ENCODE measurements at regions not wholly inside any gene's neighbourhood (a gene's known extent, or its start where the extent isn't known, plus 50 kb on each side); places are given as distances from the start of the nearest gene placed in this dataset.

DNA sequence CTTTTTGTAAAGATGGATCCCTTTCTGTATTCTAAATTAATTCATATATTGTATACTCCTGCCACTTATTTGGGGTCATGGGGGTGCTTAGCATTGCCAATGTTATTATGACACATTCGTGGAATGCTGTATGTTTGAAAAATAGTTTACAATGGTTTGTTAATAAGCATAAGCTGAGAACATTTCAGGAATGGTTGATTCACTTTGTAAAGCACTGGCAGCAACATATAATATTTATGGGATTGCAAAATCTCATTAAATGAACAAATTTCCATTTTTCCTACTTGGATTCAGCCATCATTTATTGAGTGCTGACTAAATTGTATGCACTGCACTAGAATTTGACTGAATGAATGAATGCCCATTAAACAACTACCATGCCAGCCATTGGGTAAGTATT, 215.2 kb upstream of the KLF4 start:
- Mint-ChIP-seq H3K9me3 (no peaks in the 10 kb centered on the region; a peak in 1 of 5 replicates), H3K27ac (no peak overlapping the region), H3K4me3 (no peak overlapping the region), H3K4me1 (no peaks in the 10 kb centered on the region), H3K27me3 (ENCODE audit: low read depth) (no peaks in the 10 kb centered on the region; the same call in none of the 2 replicates), H3K36me3 (ENCODE audit: insufficient read depth in 1 of 3, low read depth in 3 of 3) (no peaks in the 10 kb centered on the region; a peak in 3 of 7 replicates)
- H3K27me3 ChIP-seq (ENCODE audit: insufficient read depth, low read length) = no peaks in the 10 kb centered on the region
- H2BK15ac ChIP-seq (ENCODE audit: low read depth, low read length) = no peak overlapping the region
- no peaks in the 10 kb centered on the region for H3K4me1 ChIP-seq (ENCODE audit: insufficient read depth, low read length)
- H3K9me3 ChIP-seq (ENCODE audit: control insufficient read depth, low read depth, low read length) = no peaks in the 10 kb centered on the region
- no peak overlapping the region for H2BK5ac ChIP-seq (ENCODE audit: insufficient read length, low read length)
- no peaks in the 10 kb centered on the region for H3K23me2 ChIP-seq (ENCODE audit: insufficient read length, low read depth, low read length, poor library complexity, severe bottlenecking)
- no peak overlapping the region for H2BK12ac ChIP-seq (ENCODE audit: insufficient read length, low read depth, low read length)
- H3K14ac ChIP-seq (ENCODE audit: insufficient read depth, low read length) = no peak overlapping the region
- H3K27ac ChIP-seq (ENCODE audit: insufficient read length, low read depth, low read length) = no peak overlapping the region
- H4K91ac ChIP-seq (ENCODE audit: insufficient read length, low read depth, low read length) = no peak overlapping the region
- no peaks in the 10 kb centered on the region for H4K20me1 ChIP-seq (ENCODE audit: control insufficient read depth, insufficient read depth, insufficient read length)
- H4K8ac ChIP-seq (replicated peaks; ENCODE audit: insufficient read length, low read depth, low read length) = no peak overlapping the region
- H2BK20ac ChIP-seq (ENCODE audit: low read depth, low read length, poor library complexity, severe bottlenecking) = no peak overlapping the region
- no peak overlapping the region for H3T11ph ChIP-seq (ENCODE audit: low read length)
- no peak overlapping the region for H2AK5ac ChIP-seq (ENCODE audit: insufficient read length, low read length)
- no peak overlapping the region for H3K4me2 ChIP-seq (ENCODE audit: insufficient read depth, insufficient read length, low read length)
- H3K23ac ChIP-seq (ENCODE audit: insufficient read length, low read depth, low read length) = no peak overlapping the region
- TF ChIP-seq, protein P1, sequence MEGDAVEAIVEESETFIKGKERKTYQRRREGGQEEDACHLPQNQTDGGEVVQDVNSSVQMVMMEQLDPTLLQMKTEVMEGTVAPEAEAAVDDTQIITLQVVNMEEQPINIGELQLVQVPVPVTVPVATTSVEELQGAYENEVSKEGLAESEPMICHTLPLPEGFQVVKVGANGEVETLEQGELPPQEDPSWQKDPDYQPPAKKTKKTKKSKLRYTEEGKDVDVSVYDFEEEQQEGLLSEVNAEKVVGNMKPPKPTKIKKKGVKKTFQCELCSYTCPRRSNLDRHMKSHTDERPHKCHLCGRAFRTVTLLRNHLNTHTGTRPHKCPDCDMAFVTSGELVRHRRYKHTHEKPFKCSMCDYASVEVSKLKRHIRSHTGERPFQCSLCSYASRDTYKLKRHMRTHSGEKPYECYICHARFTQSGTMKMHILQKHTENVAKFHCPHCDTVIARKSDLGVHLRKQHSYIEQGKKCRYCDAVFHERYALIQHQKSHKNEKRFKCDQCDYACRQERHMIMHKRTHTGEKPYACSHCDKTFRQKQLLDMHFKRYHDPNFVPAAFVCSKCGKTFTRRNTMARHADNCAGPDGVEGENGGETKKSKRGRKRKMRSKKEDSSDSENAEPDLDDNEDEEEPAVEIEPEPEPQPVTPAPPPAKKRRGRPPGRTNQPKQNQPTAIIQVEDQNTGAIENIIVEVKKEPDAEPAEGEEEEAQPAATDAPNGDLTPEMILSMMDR (conservative IDR thresholded peaks at IDR 0.05) = no peak
- H4K5ac ChIP-seq (ENCODE audit: insufficient read length, low read depth, low read length) = no peak overlapping the region
- no peak overlapping the region for H3K56ac ChIP-seq (ENCODE audit: insufficient read length, low read depth, low read length)
- no peak overlapping the region for H2AFZ ChIP-seq (ENCODE audit: low read length)
- H3K79me1 ChIP-seq (ENCODE audit: insufficient read depth, low read depth, low read length, poor library complexity, severe bottlenecking) = no peaks in the 10 kb centered on the region
- no CpG with 5 or more reads among the region's 1 CpG for WGBS (ENCODE audit: extremely low coverage, insufficient read length, low lambda C conversion rate)
- H2BK120ac ChIP-seq (ENCODE audit: low read depth, low read length, poor library complexity, severe bottlenecking) = no peak overlapping the region
- no peak overlapping the region for H3K4ac ChIP-seq (ENCODE audit: low read depth, low read length)
- no peak overlapping the region for H3K9ac ChIP-seq (ENCODE audit: extremely low read depth, insufficient read length, low read length)
- DNase-seq = no peak
- H3K18ac ChIP-seq (ENCODE audit: insufficient read length, low read depth, low read length) = no peak overlapping the region
- H3K79me2 ChIP-seq (ENCODE audit: insufficient read depth, low read length) = no peaks in the 10 kb centered on the region
